NOMO-1 (cell line): ENCODE measurements at regions not wholly inside any gene's neighbourhood (a gene's known extent, or its start where the extent isn't known, plus 50 kb on each side); places are given as distances from the start of the nearest gene placed in this dataset.
"Not testable (repeated sequence)": the region's sequence is repeated elsewhere in the genome, so short reads cannot be mapped to it uniquely, and the experiment has no call there.

Source experiments
- DNase-seq, 2 experiments: peaks; one replicate each; lab custom pipeline; 2025; ENCODE audit not compliant: unreplicated experiment in 2 of 2; lab: John Stamatoyannopoulos, UW

- DNase-seq: no peak
These were observed 1344.9 kb downstream of the GATA3 start for GRCh38 chr10:9399275-9399983.

- DNase-seq: not testable (repeated sequence)
These were observed 1347.6 kb downstream of the GATA3 start for GRCh38 chr10:9402067-9402466.

- DNase-seq: not testable (repeated sequence)
These were observed 1348.2 kb downstream of the GATA3 start for GRCh38 chr10:9402507-9403195.

DNA sequence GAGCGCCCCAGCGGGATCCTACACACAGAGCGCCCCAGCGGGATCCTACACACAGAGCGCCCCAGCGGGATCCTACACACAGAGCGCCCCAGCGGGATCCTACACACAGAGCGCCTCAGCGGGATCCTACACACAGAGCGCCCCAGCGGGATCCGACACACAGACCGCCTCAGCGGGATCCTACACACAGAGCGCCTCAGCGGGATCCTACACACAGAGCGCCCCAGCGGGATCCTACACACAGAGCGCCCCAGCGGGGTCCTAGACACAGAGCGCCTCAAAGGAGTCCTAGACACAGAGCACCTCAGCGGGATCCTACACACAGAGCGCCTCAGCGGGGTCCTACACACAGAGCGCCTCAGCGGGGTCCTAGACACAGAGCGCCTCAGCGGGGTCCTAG, 1352.7 kb downstream of the GATA3 start:
- DNase-seq: not testable (repeated sequence)

DNA sequence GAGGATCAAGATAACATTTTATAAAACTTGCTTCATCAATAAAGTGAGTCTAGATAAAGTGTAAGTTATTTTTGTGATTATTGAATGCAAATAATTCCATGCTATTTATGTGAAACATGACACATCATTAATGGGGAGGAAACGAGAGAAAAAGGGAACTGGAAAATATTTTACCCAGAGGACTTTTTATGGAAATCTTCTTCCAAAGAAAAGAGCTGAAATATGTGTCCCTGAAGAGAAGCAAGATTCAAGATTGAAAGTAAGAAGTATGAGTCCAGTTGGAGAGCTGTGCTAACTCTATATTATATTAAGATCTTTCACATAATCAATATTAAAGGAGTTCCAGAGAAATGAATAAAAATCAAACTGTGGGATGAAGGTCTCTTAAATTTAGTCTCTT, 1361.8 kb downstream of the GATA3 start:
- no peak for DNase-seq

DNA sequence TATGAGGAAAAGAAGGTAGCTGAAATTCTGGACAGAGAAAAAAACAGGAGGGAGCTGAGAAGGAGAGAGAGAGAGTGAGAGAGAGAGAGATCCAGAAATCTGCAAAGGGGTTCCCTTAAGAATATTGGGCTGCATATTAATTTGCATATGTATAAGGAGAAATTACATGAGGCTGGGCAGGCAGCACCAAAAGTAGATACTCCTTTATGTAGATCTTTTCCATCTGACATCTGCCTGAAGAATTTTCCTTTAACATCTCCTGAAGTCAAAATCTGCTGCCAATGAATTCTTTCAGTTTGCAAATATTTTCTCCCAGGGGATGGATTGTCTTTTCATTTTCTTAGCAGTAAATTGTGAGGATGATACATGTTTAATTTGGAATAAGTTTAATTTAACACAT, 1365.3 kb downstream of the GATA3 start:
- no peak for DNase-seq

GRCh38 chr10:9427209-9427608, 1372.7 kb downstream of the GATA3 start:
- no peak for DNase-seq

DNA sequence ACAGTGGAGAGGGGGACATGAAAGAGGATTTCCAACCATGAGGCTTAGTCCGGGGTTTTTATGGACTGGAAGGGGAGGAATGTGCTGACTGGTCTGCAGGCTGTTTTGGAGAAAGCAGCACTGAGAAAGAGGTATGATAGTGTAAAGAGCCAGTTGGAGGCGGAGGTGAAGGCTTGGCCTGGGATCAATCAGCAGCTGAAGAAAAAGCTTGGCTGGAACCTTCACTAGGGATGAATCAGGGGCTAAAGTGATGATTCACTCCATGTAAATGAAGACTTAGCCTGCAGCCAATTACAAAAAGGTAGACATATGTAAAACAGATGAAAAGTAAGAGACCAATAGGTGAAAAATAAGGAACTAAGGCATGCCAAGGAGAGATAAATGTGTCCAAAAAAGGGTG, 1382.6 kb downstream of the GATA3 start:
- DNase-seq: no peak

DNA sequence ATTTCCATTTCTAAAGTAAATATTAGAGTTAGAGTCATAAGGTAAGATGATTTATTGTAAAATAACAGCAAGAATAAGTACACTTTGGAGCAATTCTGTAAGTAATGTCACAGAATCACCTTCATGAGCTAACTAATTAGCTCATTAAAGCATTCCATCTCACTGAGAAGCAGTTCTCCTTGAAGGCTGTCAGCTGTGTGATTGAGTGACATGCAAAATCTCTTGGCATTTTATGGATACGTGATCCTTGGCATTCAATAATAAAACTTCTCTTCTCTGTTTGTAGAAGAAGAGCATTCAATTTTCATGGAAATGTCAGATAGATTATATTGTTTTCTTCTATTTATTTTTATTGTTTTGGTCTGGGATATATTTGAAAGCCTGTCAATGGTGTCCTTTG, 1389.3 kb downstream of the GATA3 start:
- no peak for DNase-seq

GRCh38 chr10:9449530-9449929, 1395.0 kb downstream of the GATA3 start:
- no peak for DNase-seq

DNA sequence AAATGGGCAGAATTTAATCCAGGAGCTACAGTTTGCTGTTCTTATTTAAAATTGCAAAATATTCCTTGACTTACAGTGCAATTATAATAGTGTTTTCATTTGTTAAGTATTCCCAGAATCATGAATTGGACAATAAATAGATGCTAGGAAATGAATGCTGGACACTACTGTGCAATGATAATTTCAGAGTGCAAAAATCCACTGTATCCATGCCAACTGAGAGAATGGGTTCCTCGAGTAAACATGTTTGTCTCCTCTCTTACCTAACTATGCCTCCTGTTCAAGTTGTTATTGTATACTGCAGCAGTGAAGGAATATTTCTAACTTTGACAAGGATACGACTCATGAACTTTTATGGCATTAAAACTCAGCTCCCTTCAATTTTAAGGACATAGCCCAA, 1396.3 kb downstream of the GATA3 start:
- no peak for DNase-seq

- no peak for DNase-seq
These were observed 1396.8 kb downstream of the GATA3 start for GRCh38 chr10:9451211-9451773.

DNA sequence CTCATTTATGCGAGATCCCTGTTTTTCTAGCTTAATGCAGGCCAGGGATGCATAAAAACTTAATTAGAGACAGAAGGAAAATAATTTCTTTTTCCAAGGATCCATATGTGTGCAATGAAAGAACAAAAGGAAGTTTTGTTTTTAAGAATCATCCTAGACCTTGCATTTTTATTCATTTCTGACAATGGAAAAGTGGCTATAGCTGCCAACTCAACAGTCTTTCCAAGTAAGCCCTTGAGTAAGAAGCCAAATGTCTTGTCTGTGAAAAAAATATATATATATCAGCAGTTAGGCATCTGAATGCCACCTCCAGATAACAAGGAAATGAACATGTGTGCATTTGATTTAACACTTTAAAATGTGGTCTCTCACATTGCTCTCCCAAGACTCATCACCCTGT, 1397.6 kb downstream of the GATA3 start:
- no peak for DNase-seq

DNA sequence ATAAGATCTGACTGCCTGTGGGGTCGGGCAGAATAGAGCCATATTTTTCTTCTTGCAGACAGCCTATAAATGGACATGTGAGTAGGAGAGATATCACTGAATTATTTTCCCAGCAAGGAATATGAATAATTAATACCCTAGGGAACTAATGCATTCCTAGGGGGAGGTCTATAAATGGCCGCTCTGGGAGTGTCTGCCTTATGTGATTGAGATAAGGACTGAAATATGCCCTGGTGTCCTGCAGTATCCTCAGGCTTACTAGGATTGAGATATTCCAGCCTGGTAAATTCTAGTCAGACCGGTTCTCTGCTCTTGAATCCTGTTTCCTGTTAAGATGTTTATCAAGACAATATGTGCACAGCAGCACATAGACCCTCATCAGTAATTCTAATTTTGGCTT, 1399.4 kb downstream of the GATA3 start:
- not testable (repeated sequence) for DNase-seq

DNA sequence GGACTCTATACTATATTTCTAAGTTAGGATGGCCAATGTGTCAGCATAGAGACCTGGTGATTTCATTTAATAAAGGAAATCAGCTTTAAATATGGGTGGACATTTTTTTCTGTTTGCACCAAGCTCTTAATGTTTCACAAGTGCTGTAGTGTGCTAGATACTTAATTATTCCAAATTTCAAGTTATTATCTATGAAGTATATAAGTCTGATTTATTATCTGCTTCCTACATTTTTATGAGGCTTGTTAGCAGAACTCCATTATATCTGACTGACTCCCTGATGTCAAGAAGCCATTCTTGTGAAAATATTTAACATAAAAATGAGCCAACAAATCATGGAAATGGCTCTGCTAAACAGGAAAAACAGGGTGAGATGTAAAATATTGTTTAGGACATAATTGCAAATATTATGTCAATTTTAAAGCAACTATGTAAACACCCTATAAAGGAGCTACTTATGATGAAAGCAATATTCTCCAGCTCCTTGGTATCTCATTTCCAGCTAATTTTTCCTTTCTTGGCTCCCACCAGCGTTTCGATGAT, 1415.2 kb downstream of the GATA3 start:
- DNase-seq: no peak

DNA sequence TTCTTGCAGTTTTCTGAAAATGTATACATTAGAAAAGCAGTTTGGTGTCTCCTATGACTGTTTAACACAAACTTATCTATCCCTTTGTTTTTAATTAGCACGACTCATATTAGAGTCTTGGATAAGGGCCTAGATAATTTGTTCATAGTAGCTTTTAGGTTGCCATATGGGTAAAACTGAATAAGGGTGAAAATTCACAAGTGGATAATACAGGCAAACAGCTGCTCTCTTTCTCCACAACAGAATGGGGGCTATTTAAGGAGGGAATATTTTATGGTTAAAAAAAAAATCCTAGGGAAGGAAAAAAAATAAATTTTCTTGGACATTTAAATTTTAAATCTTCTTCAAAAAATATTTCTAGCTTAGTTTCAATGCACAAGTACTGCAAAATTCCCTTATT, 1416.1 kb downstream of the GATA3 start:
- DNase-seq: no peak

DNA sequence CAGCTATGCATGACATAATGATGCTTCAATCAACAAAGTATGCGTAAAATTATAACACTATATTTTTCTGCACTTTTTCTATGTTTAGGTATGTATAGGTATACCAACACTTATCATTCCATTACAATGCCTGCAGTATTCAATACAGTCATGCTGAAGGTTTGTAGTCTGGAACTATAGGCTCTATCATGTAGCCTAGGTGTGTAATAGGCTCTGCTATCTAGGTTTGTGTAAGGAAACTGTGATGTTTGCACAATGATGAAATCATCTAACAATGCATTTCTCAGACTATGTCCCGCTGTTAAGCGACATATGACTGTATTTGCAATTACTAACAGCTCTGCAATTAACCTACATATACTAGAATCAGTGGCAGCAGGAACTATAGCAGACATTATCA, 1447.5 kb downstream of the GATA3 start:
- DNase-seq: no peak

- DNase-seq: no peak
These were observed 1449.7 kb downstream of the GATA3 start for GRCh38 chr10:9504227-9504626.

DNA sequence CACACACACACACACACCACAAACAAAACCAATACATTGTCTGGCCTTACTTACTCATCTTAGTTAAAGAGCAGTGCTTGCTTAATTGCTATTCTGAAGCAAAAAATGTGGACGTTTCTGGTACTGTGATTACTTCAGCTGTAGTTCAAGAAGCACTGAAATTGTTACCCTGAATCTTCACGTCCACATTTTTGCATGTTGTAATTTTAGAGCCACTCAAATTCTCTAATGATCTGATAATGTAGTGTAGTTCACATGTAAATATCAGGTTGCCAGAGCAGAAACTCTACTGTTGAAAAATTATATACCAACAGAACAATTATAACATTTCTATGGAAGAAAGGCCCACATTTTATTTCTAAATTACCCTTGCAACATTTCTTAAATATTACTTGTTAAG, 1451.1 kb downstream of the GATA3 start:
- DNase-seq: no peak

DNA sequence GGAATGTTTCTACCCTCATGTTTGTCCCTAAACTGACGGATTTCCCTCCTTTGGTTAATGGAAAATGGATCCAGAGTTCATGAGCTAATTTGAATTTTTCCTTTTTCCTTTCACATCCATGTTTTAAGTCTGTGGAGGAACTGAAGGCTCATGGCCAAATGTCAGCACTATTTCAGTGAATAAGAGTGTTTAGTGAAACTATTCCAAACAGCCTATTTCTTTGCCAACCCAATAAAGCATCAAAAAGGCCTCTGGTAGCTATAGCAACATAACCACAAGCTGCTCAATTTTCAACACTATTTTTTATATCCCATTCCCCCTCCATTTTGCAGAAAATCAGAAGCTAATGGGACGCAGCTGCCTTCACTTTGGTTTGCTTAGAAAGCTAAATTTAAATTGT, 1454.1 kb downstream of the GATA3 start:
- DNase-seq: no peak

DNA sequence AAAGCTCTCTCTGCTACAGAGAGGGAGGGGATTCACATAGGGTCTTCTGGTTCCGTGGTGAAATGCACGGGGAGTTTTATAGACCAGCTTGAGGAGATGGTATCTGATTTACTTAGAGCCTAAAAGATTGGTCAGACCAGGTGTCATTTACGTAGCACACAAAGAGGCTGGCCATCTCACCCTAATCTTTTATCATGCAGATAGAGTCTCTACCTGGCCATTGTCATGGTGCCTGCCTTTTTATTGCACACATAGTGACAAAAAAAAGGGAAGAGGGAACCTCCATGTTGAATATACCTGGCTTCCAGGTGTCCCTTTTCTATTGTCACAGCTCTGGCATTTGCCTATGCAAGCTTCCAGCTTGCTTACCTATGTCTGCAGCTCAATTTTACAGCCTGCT, 1456.1 kb downstream of the GATA3 start:
- DNase-seq: no peak

DNA sequence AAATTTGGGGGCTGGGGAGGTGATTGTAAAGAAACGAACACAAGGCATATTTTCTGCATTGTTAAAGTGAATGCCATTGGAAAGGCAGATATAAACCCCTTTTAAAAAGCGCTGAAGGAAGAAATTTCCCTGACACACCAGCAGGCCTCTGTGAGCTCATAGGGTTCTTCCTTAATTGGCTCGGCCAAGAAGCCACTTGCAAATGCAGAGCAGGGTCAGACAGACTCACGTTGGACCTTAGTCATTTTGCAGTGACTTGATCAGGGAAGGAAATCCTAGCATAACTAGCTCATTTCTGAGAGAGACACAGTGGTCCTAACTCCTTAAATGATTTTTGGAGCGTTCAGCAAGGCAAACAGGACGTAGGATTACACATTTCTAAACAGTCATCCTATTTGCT, 1461.4 kb downstream of the GATA3 start:
- no peak for DNase-seq
